ENCODE measurements at regions not wholly inside any gene's neighbourhood (a gene's known extent, or its start where the extent isn't known, plus 50 kb on each side); places are given as distances from the start of the nearest gene placed in this dataset.
"Not testable (repeated sequence)": the region's sequence is repeated elsewhere in the genome, so short reads cannot be mapped to it uniquely, and the experiment has no call there.

DNA sequence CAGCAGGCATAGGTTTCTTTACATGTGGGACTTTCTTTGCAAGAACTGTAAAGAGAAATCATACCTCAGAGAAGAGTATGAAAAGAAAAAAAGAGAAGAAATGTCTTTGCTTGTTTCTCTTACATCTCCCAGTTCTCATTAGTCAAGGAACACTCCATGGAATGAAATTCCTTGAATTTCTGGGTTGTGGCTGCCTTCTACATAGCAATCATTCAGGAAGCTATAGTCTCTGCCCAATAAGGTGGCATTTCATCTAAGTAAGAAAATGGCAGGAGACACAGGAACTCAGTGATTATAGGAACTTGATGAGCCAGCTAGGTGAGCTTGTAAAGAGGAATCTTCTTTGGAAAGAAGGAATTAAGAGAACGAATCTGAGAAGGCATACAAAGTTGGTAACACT is 197.0 kb upstream of the FKBP1C start:
- DNase-seq (ENCODE audit: low read depth) = no peak

DNA sequence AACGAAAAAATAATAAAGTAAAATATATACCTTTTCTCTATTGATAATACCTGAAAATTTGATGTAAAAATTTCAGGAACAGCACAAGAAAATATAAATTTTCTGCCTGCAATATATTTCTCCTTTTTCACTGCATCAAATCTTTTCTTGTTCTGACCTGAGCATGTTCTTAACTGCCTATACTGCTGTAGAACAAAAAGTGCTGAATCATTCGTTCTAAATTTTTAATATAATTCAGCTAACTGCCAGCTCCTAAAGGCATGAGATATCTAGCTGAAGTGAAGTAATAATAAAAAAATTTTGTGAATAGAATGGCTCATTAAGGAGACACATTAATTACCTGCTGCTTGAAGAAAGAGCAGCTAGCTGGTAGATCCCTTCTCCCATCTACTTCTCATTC is 188.6 kb upstream of the FKBP1C start:
- DNase-seq (ENCODE audit: low read depth) = no peak

DNA sequence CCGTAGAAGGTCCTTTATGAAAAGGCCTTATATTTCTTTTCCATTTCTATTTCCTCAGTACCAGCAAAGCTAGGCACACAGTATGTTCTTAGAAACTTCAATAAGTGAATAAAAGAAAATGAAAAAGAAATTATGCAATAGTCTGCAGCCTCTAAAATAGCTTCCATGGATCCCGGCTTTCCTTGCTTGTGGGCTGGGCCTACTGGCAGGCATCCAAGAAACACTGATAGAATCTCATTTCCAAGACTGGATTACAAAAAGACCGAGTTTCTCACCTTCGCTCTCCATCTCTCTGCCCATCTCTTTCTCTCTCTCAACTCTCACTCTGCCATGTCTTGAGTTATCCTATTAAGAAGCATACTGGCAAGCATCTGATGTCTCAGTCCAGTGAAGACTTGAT is 187.5 kb upstream of the FKBP1C start:
- DNase-seq (ENCODE audit: low read depth) = no peak

DNA sequence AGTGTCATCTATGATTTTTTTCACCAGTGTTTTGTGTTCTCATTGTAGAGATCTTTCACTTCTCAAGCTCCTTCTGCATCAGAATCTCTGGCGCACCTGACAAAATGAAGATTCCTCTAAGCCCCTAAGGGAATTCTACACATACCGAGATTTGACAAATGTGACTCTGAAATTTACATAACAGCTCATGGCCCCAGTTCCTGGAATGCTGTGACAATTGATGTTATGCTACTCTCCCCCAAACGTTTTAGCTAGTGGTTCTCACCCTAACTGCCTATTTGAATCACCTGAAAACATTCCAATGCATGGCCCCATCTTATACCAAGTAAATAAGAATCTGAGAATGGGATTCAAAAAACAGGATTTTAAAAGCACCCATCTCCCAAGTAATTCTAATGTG is 162.1 kb upstream of the FKBP1C start:
- no peak for DNase-seq (ENCODE audit: low read depth)

DNA sequence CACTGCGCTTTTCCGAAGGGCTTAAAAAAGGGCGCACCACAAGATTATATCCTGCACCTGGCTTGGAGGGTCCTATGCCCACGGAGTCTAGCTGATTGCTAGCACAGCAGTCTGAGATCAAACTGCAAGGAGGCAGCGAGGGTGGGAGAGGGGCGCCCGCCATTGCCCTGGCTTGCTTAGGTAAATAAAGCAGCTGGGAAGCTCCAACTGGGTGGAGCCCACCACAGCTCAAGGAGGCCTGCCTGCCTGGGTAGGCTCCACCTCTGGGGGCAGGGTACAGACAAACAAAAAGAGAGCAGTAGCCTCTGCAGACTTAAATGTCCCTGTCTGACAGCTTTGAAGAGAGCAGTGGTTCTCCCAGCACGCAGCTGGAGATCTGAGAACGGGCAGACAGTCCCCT is 158.1 kb upstream of the FKBP1C start:
- DNase-seq (ENCODE audit: low read depth) = not testable (repeated sequence)

DNA sequence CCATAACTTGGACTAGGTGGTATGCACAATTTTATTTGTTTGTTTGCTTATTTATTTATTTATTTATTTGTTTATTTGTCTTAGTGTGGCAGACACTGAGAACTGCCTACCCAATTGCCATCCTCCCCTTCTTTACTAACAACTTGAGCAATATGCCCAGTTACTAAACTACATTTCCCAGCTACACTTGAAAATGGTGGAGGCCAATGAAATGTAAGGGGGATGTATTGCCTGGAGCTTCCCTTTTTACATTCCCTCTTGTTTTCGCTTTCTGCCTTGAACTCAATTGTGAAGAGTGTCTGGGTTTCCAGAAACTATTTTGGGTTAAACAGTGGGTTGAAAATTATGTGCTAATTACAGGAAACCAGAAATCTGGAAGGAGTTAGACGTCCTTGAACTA is 152.7 kb upstream of the FKBP1C start:
- no peak for DNase-seq (ENCODE audit: low read depth)

DNA sequence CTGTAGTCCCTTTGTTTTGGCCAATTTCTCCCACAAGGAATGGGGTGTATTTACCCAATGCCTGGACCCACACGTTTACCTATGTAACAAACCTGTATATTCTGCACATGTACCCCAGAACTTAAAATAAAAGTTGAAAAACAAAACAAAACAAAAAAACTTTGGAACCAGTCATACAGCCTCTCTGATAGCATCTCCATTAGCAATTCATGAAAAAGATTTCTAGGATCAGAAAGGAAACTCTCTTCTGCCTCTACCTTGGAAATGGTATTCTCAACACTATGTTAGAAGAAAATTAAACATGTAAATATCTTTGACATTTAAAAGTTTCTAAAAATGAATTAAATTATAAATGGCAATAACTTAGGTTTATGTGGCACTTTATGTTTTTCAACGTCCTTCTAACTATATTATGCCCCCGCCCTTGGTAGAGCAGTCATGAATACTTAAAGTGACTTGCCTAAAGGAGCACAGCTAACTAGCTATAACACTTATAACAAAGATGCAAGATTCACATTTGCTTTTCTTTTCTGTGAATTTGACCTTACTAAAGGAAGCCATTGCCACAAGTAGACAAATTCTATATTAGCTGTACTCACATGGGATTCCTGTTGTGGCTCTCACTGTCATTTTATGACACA is 147.5 kb upstream of the FKBP1C start:
- DNase-seq (ENCODE audit: low read depth) = no peak

DNA sequence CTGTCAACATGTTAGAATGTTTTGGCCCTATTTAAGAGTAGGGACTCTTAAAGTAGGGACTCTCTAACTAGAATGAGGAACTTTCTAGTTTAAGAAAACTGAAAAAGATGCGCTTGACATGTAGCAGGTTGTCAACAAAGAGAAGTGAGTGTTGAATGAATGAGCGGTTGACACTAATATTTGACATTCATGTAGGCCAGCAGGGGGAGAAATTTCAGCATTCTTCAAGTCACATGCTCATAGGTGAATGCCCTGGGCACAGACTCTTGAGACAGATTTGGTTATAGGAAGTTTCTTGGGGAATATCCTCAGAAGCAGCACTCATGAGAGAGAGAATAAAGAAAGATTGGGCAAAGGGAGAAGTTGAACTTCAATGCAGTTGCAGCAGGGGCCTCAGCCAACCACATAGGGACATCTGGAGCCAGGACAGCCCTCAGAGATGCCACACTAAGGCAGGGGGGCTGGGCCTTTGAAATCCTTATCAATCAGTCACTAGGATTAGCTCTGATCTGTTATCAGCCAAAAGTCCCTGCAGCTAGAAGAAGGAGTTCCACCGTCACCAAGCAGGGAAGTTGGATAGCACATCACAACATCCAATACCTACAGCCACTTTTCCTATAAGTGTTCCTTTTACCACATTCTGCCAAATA is 145.1 kb upstream of the FKBP1C start:
- DNase-seq (ENCODE audit: low read depth) = no peak

DNA sequence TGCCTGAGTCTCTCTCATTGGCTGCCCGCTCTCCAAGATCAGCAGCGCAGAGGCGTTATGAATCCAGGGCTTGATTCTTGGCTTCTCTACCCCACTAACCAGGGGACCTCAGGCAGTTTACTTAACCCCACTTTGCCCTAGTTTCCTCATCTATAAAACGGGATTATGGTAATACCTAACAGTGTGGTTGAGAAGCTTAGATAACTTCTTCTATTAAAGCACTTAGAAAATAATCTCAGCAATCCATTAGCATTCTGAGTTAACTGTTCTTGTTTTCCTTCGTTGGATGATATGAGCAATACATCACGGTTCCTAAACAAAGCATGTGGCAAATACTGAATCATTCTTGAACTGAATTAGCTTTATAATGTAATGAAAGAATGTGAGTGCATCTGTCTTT is 116.3 kb upstream of the FKBP1C start:
- no peak for DNase-seq (ENCODE audit: low read depth)

DNA sequence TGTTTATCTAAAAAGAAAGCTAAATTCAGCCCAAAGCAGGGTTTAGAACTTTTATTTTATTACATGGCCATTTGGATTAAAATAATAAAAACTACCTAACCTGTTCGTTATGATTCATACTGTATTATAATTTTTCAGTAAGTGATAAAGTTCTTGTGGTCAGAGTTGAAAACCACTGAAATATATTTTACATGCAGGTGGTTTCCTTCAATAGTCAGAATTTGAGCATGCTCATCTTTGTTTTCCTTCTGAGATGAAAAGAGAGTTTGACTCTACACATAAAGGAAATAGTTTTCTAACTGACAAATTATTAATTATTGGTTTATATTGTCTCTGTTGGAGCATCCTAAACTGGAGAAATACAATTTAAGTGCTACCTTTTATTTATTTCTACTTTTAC is 114.0 kb upstream of the FKBP1C start:
- DNase-seq (ENCODE audit: low read depth) = no peak

DNA sequence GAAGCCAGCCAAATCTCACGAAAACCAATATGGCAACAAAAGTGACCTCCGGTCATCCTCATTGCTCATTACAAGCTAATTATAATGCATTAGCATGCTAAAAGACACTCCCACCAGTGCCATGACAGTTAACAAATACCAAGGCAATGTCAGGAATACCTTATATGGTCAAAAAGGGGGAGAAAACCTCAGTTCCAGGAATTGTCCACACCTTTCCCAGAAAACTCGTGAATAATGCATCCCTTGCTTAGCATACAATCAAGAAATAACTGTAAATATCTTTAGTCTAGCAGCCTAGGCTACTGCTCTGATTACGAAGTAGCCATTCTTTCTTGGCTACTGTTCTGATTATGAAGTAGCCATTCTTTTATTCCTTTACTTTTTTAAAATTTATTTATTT is 112.5 kb upstream of the FKBP1C start:
- no peak for DNase-seq (ENCODE audit: low read depth)

DNA sequence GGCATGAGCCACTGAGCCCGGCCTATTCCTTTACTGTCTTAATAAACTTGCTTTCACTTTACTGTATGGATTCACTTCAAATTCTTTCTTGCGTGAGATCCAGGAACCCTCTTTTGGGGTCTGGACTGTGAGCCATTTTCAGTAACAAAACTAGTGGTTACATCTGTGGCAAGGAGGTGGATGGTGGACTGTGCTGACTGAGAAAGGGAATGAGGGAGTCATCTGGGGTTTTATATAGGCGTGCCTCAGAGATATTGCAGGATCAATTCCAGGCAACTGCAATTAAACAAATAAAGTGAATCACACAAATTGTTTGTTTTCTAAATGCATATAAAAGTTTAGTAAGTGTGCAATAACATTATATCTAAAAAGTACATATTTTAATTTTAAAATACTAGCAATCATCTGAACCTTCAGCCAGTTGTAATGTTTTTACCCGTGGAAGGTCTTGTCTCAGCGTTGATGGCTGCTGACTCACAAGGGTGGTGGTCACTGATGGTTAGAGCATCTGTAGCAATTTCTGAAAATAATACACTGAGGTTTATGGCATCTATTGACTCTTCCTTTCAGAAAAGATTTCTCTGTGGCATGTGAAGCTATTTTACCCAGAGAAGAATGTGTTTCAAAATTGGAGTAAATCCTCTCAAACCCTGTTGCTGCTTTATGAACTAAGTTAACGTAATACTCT is 111.4 kb upstream of the FKBP1C start:
- no peak for DNase-seq (ENCODE audit: low read depth)

DNA sequence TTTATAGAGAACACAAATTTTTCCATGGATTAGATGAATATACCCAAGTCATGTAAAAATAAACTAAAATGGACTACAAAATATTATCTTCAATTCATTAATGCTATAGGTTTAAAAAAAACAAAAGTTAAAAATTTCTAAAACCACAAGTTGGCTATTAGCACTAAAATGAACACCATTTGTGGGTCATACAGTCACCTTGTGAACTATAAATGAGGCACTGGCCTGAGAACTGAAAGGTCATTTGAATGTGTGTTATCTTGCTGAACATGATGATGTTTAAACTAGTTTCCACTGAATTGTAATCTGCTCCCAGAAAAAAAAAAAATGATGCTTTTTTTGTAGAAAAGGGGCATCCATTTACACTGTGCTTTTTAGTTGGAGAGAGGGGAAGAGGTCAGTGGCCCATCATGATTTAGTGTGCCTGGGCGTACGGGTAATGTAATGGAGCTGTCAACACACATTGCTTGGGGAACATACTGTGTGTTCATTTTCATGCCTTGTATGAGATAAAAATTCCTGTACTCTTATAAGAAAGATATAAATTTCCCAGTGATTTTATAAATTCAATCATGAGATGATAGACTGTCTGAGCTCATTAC is 96.6 kb upstream of the FKBP1C start:
- DNase-seq (ENCODE audit: low read depth) = no peak

DNA sequence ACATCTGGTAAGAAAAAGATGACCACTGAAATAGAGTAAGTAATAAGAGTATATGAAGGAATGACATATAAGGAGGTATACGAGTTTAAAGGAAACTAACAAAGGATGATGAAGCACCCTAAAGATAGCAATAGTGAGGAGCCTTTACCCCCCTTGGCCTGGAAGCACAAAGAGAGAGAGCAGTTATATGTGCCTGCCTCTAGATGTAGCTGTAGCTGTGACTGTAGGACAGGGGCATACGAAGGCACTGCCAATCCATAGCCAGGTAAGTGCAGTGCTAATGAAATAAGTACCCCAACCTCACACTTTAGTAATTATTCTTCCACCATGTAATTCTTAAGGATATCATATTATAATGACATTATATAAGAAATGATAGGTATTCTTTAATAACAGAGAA is 90.1 kb upstream of the FKBP1C start:
- DNase-seq (ENCODE audit: low read depth) = no peak

DNA sequence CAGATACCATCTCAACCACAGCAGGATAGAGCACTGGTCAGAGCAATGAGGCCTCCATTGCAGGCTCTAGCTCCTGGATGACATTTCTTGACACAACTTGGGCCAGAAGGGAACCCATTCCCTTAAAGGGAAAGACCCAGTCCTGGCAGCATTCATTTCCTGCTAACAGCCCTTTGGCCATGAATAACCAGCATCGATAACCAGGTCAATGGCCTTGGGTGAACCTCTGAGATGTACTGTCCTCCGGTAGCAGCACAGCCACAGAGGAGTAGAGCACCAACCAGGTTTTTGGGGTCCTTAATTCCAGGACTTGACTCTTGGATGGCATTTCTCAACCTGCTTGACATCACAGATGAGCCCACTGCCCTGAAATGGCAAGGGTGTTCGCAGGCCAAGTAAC is 71.2 kb upstream of the FKBP1C start:
- no peak for DNase-seq (ENCODE audit: low read depth)

DNA sequence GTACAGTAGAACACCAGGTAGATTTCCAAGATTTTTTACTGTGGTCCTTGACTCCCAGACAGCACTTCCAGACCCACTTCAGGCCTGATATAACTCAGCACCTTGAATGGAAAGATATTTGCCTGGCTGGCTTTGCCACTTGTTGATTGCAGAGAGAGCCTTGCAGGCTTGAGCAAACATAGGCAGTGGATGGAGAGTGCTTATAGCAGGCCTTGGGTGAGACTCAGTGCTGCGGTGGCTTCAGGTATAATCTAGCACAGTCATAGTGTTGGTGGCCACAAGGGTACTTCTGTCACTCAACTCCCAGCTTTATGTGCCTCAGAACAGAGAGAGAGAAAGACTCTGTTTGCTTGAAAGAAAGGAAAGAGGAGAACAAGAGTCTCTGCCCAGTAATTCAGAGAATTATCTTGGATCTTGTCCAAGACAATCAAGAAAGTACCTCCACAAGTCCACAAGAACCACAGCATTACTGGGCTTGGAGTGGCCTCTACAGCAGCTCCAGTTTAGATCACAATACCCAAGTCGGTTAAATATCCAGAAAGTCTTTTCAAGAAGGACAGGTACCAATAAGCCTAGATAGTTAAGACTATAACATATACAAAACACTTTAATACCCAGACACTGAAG is 70.5 kb upstream of the FKBP1C start:
- no peak for DNase-seq (ENCODE audit: low read depth)

DNA sequence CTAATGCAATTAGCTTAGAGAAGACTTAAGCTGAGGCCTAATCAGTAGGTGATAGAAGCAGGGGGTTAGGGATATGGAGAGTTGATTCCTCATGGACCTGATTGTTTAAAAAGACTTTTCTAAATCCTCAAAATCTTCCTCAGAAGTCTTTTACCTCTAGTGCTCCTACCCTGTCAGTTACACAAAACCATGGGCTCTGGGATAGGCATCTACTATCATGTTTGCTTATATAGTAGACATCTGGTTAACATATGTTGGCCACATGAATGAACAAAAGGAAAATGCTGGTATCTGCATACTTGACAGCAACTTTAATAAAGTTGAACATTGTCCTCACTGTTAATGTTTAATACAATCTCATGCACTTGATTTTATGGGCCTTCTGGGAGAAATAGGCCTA is 61.5 kb upstream of the FKBP1C start:
- DNase-seq (ENCODE audit: low read depth) = no peak

DNA sequence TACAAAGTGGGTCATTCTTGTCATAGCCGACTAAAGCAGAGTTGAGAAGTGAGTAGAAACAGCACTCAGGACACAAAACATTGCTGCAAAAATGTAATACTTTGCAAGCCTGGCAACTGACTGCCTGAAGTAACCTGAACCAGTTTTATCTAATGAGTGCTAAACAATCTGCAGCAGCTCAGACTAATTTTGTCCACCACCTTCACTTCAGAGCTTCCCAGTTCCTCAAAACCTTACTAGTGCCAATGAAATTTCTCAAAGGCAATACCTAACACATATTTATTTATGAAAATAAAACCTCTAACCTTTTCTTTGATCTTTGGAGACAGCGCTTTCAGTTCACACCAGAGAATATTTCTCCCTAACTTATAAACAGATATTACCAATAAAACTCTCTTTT is 56.7 kb upstream of the FKBP1C start:
- DNase-seq (ENCODE audit: low read depth) = no peak

All from HS-5 (cell line).